H1 (cell line): ENCODE measurements at regions not wholly inside any gene's neighbourhood (a gene's known extent, or its start where the extent isn't known, plus 50 kb on each side); places are given as distances from the start of the nearest gene placed in this dataset.

Experiments used
- CTCF ChIA-PET: fragments of 300-600 bp; sonication (Branson Sonifier 250); formaldehyde crosslinking; loops from one replicate; lab custom pipeline; 2021; ENCODE audit not compliant: partially characterized antibody; lab: Charles Lee
- POLR2A ChIA-PET: fragments of 300-600 bp; sonication (Branson Sonifier 250); formaldehyde crosslinking; loops from one replicate; lab custom pipeline; 2021; ENCODE audit warnings: inconsistent platforms; ENCODE audit not compliant: partially characterized antibody; lab: Charles Lee
- DNase-seq, 2 experiments: peaks; one replicate each; pipeline versions ENCODE4 v3.0.0 to v3.0.0-alpha.2; 2010 to 2022; ENCODE audit warnings: low spot score in 2 of 2, low read depth in 1 of 2, mixed read lengths in 1 of 2
- FAIRE-seq: peaks from 2 replicates; lab custom pipeline; 2011; peaks lifted over from hg19 to GRCh38; lab: Jason Lieb, UNC
- H2AFZ ChIP-seq: 2 replicates; pipeline ENCODE4 v1.8.1; 2012; ENCODE audit warnings: low read length, inconsistent platforms
- H2AK5ac ChIP-seq: 2 replicates; pipeline ENCODE4 v1.6.1; 2013; ENCODE audit warnings: low read depth, low read length
- H2BK120ac ChIP-seq: replicated peaks from 2 replicates; pipeline ENCODE3; 2013; ENCODE audit warnings: low read depth, low read length, inconsistent platforms
- H2BK12ac ChIP-seq: 2 replicates; pipeline ENCODE4 v1.6.1; 2013; ENCODE audit warnings: low read depth, low read length
- H2BK15ac ChIP-seq: 2 replicates; pipeline ENCODE4 v1.6.1; 2013; ENCODE audit warnings: low read length
- H2BK20ac ChIP-seq: 2 replicates; pipeline ENCODE4 v1.6.1; 2013; ENCODE audit warnings: low read length
- H2BK5ac ChIP-seq: 2 replicates; pipeline ENCODE4 v1.6.1; 2013; ENCODE audit warnings: low read depth, low read length
- H3K14ac ChIP-seq: 2 replicates; pipeline ENCODE4 v1.6.1; 2013; ENCODE audit warnings: inconsistent platforms; ENCODE audit not compliant: insufficient read length
- H3K18ac ChIP-seq: 2 replicates; pipeline ENCODE4 v1.6.1; 2013; ENCODE audit warnings: low read length; ENCODE audit errors: extremely low read depth
- H3K23ac ChIP-seq: 2 replicates; pipeline ENCODE4 v1.6.1; 2013; ENCODE audit warnings: inconsistent platforms; ENCODE audit not compliant: insufficient read length
- H3K23me2 ChIP-seq: 2 replicates; pipeline ENCODE4 v1.6.1; 2013; ENCODE audit warnings: low read depth, low read length
- H3K27ac ChIP-seq: 2 replicates; pipeline ENCODE4 v1.6.1; 2011; ENCODE audit warnings: low read depth, low read length, inconsistent platforms
- H3K27me3 ChIP-seq, 4 experiments: replicated peaks in 1 of 4; 1 replicate in 1 of 4; 2 replicates in 3 of 4; pipeline versions ENCODE4 v1.6.1 to v1.8.1; 2011 to 2013; ENCODE audit warnings: low read length in 3 of 4, mild to moderate bottlenecking in 3 of 4, inconsistent platforms in 2 of 4, mixed read lengths in 2 of 4, moderate library complexity in 1 of 4; ENCODE audit not compliant: control insufficient read depth in 3 of 4, insufficient read depth in 3 of 4; ENCODE audit errors: extremely low read depth in 1 of 4
- H3K36me3 ChIP-seq, 4 experiments: 2 replicates each; pipeline versions ENCODE4 v1.6.1 to v1.8.1; 2011 to 2013; ENCODE audit warnings: mild to moderate bottlenecking in 4 of 4, low read length in 3 of 4, moderate library complexity in 2 of 4, control low read depth in 1 of 4, inconsistent platforms in 1 of 4; ENCODE audit not compliant: insufficient read depth in 4 of 4, control insufficient read depth in 2 of 4
- H3K4ac ChIP-seq: replicated peaks from 2 replicates; pipeline ENCODE3; 2013; ENCODE audit warnings: low read length, low read depth, mixed read lengths, inconsistent platforms; ENCODE audit not compliant: insufficient read length
- H3K4me1 ChIP-seq, 4 experiments: replicated peaks in 1 of 4; 1 replicate in 1 of 4; 2 replicates in 3 of 4; pipeline versions ENCODE4 v1.6.1 to v1.8.1; 2011 to 2013; ENCODE audit warnings: low read length in 3 of 4, inconsistent platforms in 2 of 4, mixed read lengths in 1 of 4; ENCODE audit not compliant: insufficient read depth in 4 of 4, control insufficient read depth in 3 of 4
- H3K4me2 ChIP-seq, 2 experiments: 2 replicates each; pipeline versions ENCODE4 v1.6.1 to v1.8.1; 2011 to 2013; ENCODE audit warnings: low read depth in 2 of 2, low read length in 2 of 2, control low read depth in 1 of 2, inconsistent platforms in 1 of 2, mild to moderate bottlenecking in 1 of 2; ENCODE audit not compliant: insufficient read depth in 1 of 2
- H3K4me3 ChIP-seq, 4 experiments: fragments of 200-600, 300-600 bp in 1 of 4; sonication (generic), shearing (Covaris generic), sonication (Bioruptor Twin) in 1 of 4; 2 replicates each; pipeline versions ENCODE4 v1.5.1 to v1.8.1; 2011 to 2016; ENCODE audit warnings: low read length in 4 of 4, low read depth in 3 of 4, control low read depth in 2 of 4, inconsistent platforms in 2 of 4, mild to moderate bottlenecking in 2 of 4, mixed read lengths in 1 of 4, moderate library complexity in 1 of 4; ENCODE audit not compliant: insufficient read depth in 2 of 4; ENCODE audit errors: extremely low read depth in 1 of 4
- H3K56ac ChIP-seq: replicated peaks from 2 replicates; pipeline ENCODE3; 2013; ENCODE audit warnings: low read depth, mild to moderate bottlenecking, mixed read lengths, low read length, inconsistent platforms; ENCODE audit not compliant: insufficient read length
- H3K79me1 ChIP-seq: 2 replicates; pipeline ENCODE4 v1.6.1; 2013; ENCODE audit warnings: low read depth, low read length, control low read depth
- H3K79me2 ChIP-seq, 2 experiments: 2 replicates each; pipeline versions ENCODE4 v1.6.1 to v1.8.1; 2012 to 2013; ENCODE audit warnings: low read length in 2 of 2, mild to moderate bottlenecking in 2 of 2, inconsistent platforms in 1 of 2; ENCODE audit not compliant: insufficient read depth in 2 of 2, control insufficient read depth in 1 of 2
- H3K9ac ChIP-seq, 4 experiments: replicated peaks in 1 of 4; 1 replicate in 1 of 4; 2 replicates in 3 of 4; pipeline versions ENCODE4 v1.6.1 to v1.8.1; 2011 to 2013; ENCODE audit warnings: low read depth in 3 of 4, low read length in 3 of 4, control low read depth in 2 of 4, mild to moderate bottlenecking in 2 of 4, moderate library complexity in 2 of 4, inconsistent platforms in 1 of 4; ENCODE audit errors: extremely low read depth in 1 of 4
- H3K9me3 ChIP-seq, 2 experiments: 2 replicates each; pipeline versions ENCODE4 v1.6.1 to v1.8.1; 2012 to 2013; ENCODE audit warnings: mild to moderate bottlenecking in 2 of 2, moderate library complexity in 2 of 2, control low read depth in 1 of 2, inconsistent platforms in 1 of 2, low read depth in 1 of 2, low read length in 1 of 2, mixed read lengths in 1 of 2; ENCODE audit not compliant: insufficient read depth in 2 of 2
- H4K20me1 ChIP-seq, 2 experiments: replicated peaks in 1 of 2; 2 replicates each; pipeline versions ENCODE3 to v1.8.1; 2011 to 2013; ENCODE audit warnings: inconsistent platforms in 2 of 2, low read length in 2 of 2, mild to moderate bottlenecking in 1 of 2; ENCODE audit not compliant: insufficient read depth in 2 of 2, control insufficient read depth in 1 of 2
- H4K5ac ChIP-seq: 2 replicates; pipeline ENCODE4 v1.6.1; 2013; ENCODE audit warnings: low read length, low read depth, mixed read lengths, inconsistent platforms; ENCODE audit not compliant: insufficient read length
- H4K8ac ChIP-seq: 2 replicates; pipeline ENCODE4 v1.8.0; 2013; ENCODE audit warnings: mild to moderate bottlenecking, moderate library complexity, low read length, inconsistent platforms; ENCODE audit not compliant: insufficient read depth; ENCODE audit errors: extremely low read depth
- H4K91ac ChIP-seq: replicated peaks from 2 replicates; pipeline ENCODE3; 2013; ENCODE audit warnings: low read length, mixed read lengths, inconsistent platforms; ENCODE audit not compliant: insufficient read length
- ASH2L ChIP-seq: fragments of 200-600, 300-600 bp; sonication (generic); IDR thresholded peaks from one replicate; pipeline ENCODE4 v1.7.1; 2017; ENCODE audit warnings: low read length
- BRCA1 ChIP-seq: IDR thresholded peaks from 2 replicates; pipeline ENCODE4 v1.6.1; 2012; ENCODE audit warnings: low read depth, low read length, improper control_type of control experiment
- EZH2 ChIP-seq: fragments of 200-600 bp; sonication (generic); IDR thresholded peaks from 2 replicates; pipeline ENCODE4 v1.7.1; 2012; ENCODE audit warnings: low read depth, mild to moderate bottlenecking, moderate library complexity, low read length, inconsistent platforms; ENCODE audit not compliant: severe bottlenecking
- MAX ChIP-seq: IDR thresholded peaks from 2 replicates; pipeline ENCODE4 v1.6.1; 2012; ENCODE audit warnings: inconsistent platforms
- RBBP5 ChIP-seq: IDR thresholded peaks from 2 replicates; pipeline ENCODE4 v1.7.1; 2012; ENCODE audit warnings: low read depth, mild to moderate bottlenecking, inconsistent platforms, low read length, moderate library complexity, borderline replicate concordance
- RNF2 ChIP-seq: fragments of 200-900, 300-1000 bp; sonication (generic); IDR thresholded peaks from 2 replicates; pipeline ENCODE4 v1.7.1; 2016; ENCODE audit warnings: borderline replicate concordance, low read depth, mild to moderate bottlenecking, antibody characterized with exemption, low read length; ENCODE audit not compliant: poor library complexity, severe bottlenecking; ENCODE audit errors: missing control alignments
- SIRT6 ChIP-seq: IDR thresholded peaks from one replicate; pipeline ENCODE4 v1.7.1; 2012; ENCODE audit warnings: low read length, inconsistent platforms
- TAF1 ChIP-seq: IDR thresholded peaks from 2 replicates; pipeline ENCODE4 v1.6.1; 2011; ENCODE audit warnings: mild to moderate bottlenecking, low read depth, low read length
- YY1 ChIP-seq: IDR thresholded peaks from 2 replicates; pipeline ENCODE4 v1.6.1; 2011; ENCODE audit warnings: low read depth, mild to moderate bottlenecking, low read length
- ZNF274 ChIP-seq: IDR thresholded peaks from 2 replicates; pipeline ENCODE4 v1.7.0; 2012; ENCODE audit warnings: low read length, borderline replicate concordance; ENCODE audit errors: extremely low read depth
- WGBS, 2 experiments: shearing (Covaris generic) in 1 of 2; methylation state at CpG; one replicate each; pipeline versions ENCODE4 v1.1.6 to v1.1.7; 2013 to 2015; ENCODE audit warnings: low lambda C conversion rate in 2 of 2, mixed read lengths in 2 of 2, inconsistent platforms in 1 of 2, low coverage in 1 of 2, missing lambda C conversion rate in 1 of 2; ENCODE audit not compliant: insufficient replicate concordance in 2 of 2, insufficient coverage in 1 of 2, insufficient read length in 1 of 2; ENCODE audit errors: extremely low coverage in 1 of 2, missing lambda C conversion rate in 1 of 2; 5-methylcytosine and 5-hydroxymethylcytosine counted together

- no peak overlapping the region for H2AFZ ChIP-seq
These were observed 155.1 kb downstream of the SUCLA2 start for GRCh38 chr13:47845981-47846380.

More at GRCh38 chr13:47845981-47846380, 155.1 kb downstream of the SUCLA2 start:
- Histone ChIP-seq H4K5ac (no peak overlapping the region), H3K56ac (no peak overlapping the region), H3K9ac (no peak overlapping the region), H3K36me3 (no peaks in the 10 kb centered on the region), H3K23ac (no peak overlapping the region), H3K27ac (no peak overlapping the region), H3K14ac (no peak overlapping the region), H3K4me3 (no peak overlapping the region), H4K20me1 (no peaks in the 10 kb centered on the region), H2BK20ac (no peak overlapping the region), H4K8ac (no peak overlapping the region), H3K79me1 (no peaks in the 10 kb centered on the region), H3K9me3 (no peaks in the 10 kb centered on the region), H3K4me1 (no peaks in the 10 kb centered on the region), H3K4me2 (no peak overlapping the region), H3K18ac (no peak overlapping the region), H2BK5ac (no peak overlapping the region), H4K91ac (no peak overlapping the region), H3K27me3 (no peaks in the 10 kb centered on the region), H3K23me2 (no peaks in the 10 kb centered on the region), H2AK5ac (no peak overlapping the region), H2BK12ac (no peak overlapping the region), H3K79me2 (no peaks in the 10 kb centered on the region), H2BK15ac (no peak overlapping the region), H3K4ac (no peak overlapping the region), H2BK120ac (no peak overlapping the region)
- ChIA-PET CTCF (interaction anchor here (0.6 to 1.8 kb wide), 2 partner anchors 13 to 927 kb away, joined by 3 to 4 read pairs; no protein-coding TSS in a partner anchor), POLR2A (no interaction called here)
- DNase-seq, result no peak
- no peak for FAIRE-seq
- TF ChIP-seq RNF2 (no peak), RBBP5 (no peak), EZH2 (no peak), BRCA1 (no peak), TAF1 (no peak), MAX (no peak), ZNF274 (no peak), YY1 (no peak), ASH2L (no peak), SIRT6 (no peak)
- WGBS, 2 experiments, result 100% methylated on average over 1 of the region's 1 CpG; no CpG with 5 or more reads in 1 of the 2 experiments
